Hepatocyte (in vitro differentiated cells): ENCODE measurements at regions not wholly inside any gene's neighbourhood (a gene's known extent, or its start where the extent isn't known, plus 50 kb on each side); places are given as distances from the start of the nearest gene placed in this dataset.

Experiments
- DNase-seq: peaks from one replicate; pipeline ENCODE4 v3.0.0-alpha.2; 2016; ENCODE audit warnings: low spot score
- H2AFZ ChIP-seq: fragments of 200-600 bp; sonication (generic); 2 replicates; pipeline ENCODE4 v1.6.0; 2016; ENCODE audit warnings: antibody characterized with exemption, mild to moderate bottlenecking
- H3K27ac ChIP-seq: fragments of 200-600 bp; sonication (generic); 2 replicates; pipeline ENCODE4 v1.5.1; 2016; ENCODE audit warnings: mild to moderate bottlenecking
- H3K27me3 ChIP-seq: fragments of 200-600 bp; sonication (generic); 2 replicates; pipeline ENCODE4 v1.6.1; 2016
- H3K36me3 ChIP-seq: fragments of 200-600 bp; sonication (generic); replicated peaks from 2 replicates; pipeline ENCODE4 v1.5.1; 2016; ENCODE audit warnings: low read depth; ENCODE audit not compliant: insufficient read depth
- H3K4me1 ChIP-seq: fragments of 200-600 bp; sonication (generic); 2 replicates; pipeline ENCODE4 v1.5.1; 2016; ENCODE audit warnings: mild to moderate bottlenecking, moderate library complexity; ENCODE audit not compliant: insufficient read depth
- H3K4me2 ChIP-seq: fragments of 200-600 bp; sonication (generic); 2 replicates; pipeline ENCODE4 v1.6.0; 2016
- H3K4me3 ChIP-seq: fragments of 200-600 bp; sonication (generic); 2 replicates; pipeline ENCODE4 v1.5.1; 2016; ENCODE audit warnings: mild to moderate bottlenecking
- H3K79me2 ChIP-seq: fragments of 200-600 bp; sonication (generic); 2 replicates; pipeline ENCODE4 v1.6.0; 2017; ENCODE audit warnings: mild to moderate bottlenecking
- H3K9me2 ChIP-seq: fragments of 200-600 bp; sonication (generic); replicated peaks from 2 replicates; pipeline ENCODE4 v1.6.0; 2017; ENCODE audit warnings: mild to moderate bottlenecking; ENCODE audit not compliant: insufficient read depth
- H3K9me3 ChIP-seq: fragments of 200-600 bp; sonication (generic); 2 replicates; pipeline ENCODE4 v1.5.1; 2016; ENCODE audit warnings: low read depth, mild to moderate bottlenecking
- H4K20me1 ChIP-seq: fragments of 200-600 bp; sonication (generic); 2 replicates; pipeline ENCODE4 v1.6.0; 2016; ENCODE audit warnings: mild to moderate bottlenecking; ENCODE audit not compliant: insufficient read depth, poor library complexity, severe bottlenecking
- CTCF ChIP-seq: fragments of 200-600 bp; sonication (generic); IDR thresholded peaks from 2 replicates; pipeline ENCODE4 v1.5.1; 2016; ENCODE audit warnings: antibody characterized with exemption, mild to moderate bottlenecking; ENCODE audit not compliant: poor library complexity
- EZH2 ChIP-seq: fragments of 200-600 bp; sonication (generic); IDR thresholded peaks from 2 replicates; pipeline ENCODE4 v1.6.1; 2016; ENCODE audit warnings: antibody characterized with exemption, mild to moderate bottlenecking, borderline replicate concordance
- EZH2phosphoT487 ChIP-seq: fragments of 200-600 bp; sonication (generic); IDR thresholded peaks from one replicate; pipeline ENCODE4 v1.6.1; 2018; ENCODE audit warnings: antibody characterized with exemption, mild to moderate bottlenecking, low read depth, moderate library complexity; ENCODE audit not compliant: unreplicated experiment, severe bottlenecking
- WGBS: methylation state at CpG from one replicate; pipeline ENCODE4 v1.1.6; 2016; ENCODE audit warnings: low lambda C conversion rate; ENCODE audit errors: missing lambda C conversion rate; 5-methylcytosine and 5-hydroxymethylcytosine counted together

GRCh38 chr6:48994811-48995210, 468.2 kb downstream of the MMUT start:
- no peaks in the 10 kb centered on the region for H3K36me3 ChIP-seq
- no peak overlapping the region for H3K4me3 ChIP-seq
- no peak overlapping the region for H3K4me2 ChIP-seq
- H3K9me3 ChIP-seq, result no peaks in the 10 kb centered on the region
- H3K27ac ChIP-seq, result no peak overlapping the region
- 64% methylated on average over 2 of the region's 2 CpGs for WGBS
- no peaks in the 10 kb centered on the region for H3K4me1 ChIP-seq
- H2AFZ ChIP-seq, result no peak overlapping the region
- H4K20me1 ChIP-seq, result no peaks in the 10 kb centered on the region
- H3K79me2 ChIP-seq, result no peaks in the 10 kb centered on the region
- H3K27me3 ChIP-seq, result no peaks in the 10 kb centered on the region
- DNase-seq, result no peak
- no peaks in the 10 kb centered on the region for H3K9me2 ChIP-seq
- no peak for TF ChIP-seq CTCF

- Histone ChIP-seq H3K4me3 (no peak overlapping the region), H3K4me2 (no peak overlapping the region), H3K9me3 (no peaks in the 10 kb centered on the region), H3K9me2 (no peaks in the 10 kb centered on the region), H3K79me2 (no peaks in the 10 kb centered on the region), H3K36me3 (no peaks in the 10 kb centered on the region), H4K20me1 (no peaks in the 10 kb centered on the region), H3K4me1 (no peaks in the 10 kb centered on the region), H3K27ac (no peak overlapping the region), H3K27me3 (no peaks in the 10 kb centered on the region), H2AFZ (no peak overlapping the region)
- TF ChIP-seq EZH2, result no peak
- TF ChIP-seq CTCF, result no peak
- no peak for TF ChIP-seq EZH2phosphoT487
- DNase-seq, result no peak
- over 99% methylated on average over 5 of the region's 5 CpGs for WGBS
Observed at GRCh38 chr6:48990739-48991138, 472.3 kb downstream of the MMUT start.

GRCh38 chr6:48986845-48987244, 476.2 kb downstream of the MMUT start:
- WGBS, result 87% methylated on average over 4 of the region's 4 CpGs
- H3K79me2 ChIP-seq, result no peaks in the 10 kb centered on the region
- no peak overlapping the region for H3K4me2 ChIP-seq
- no peak overlapping the region for H3K27ac ChIP-seq
- H2AFZ ChIP-seq, result no peak overlapping the region
- no peaks in the 10 kb centered on the region for H3K36me3 ChIP-seq
- no peaks in the 10 kb centered on the region for H3K9me2 ChIP-seq
- no peaks in the 10 kb centered on the region for H3K9me3 ChIP-seq
- H3K27me3 ChIP-seq, result no peaks in the 10 kb centered on the region
- H3K4me3 ChIP-seq, result no peak overlapping the region
- no peak for DNase-seq
- H3K4me1 ChIP-seq, result no peaks in the 10 kb centered on the region
- H4K20me1 ChIP-seq, result no peaks in the 10 kb centered on the region
- TF ChIP-seq EZH2 (no peak), EZH2phosphoT487 (no peak), CTCF (no peak)

GRCh38 chr6:48986105-48986504, 476.9 kb downstream of the MMUT start:
- H3K27me3 ChIP-seq, result no peaks in the 10 kb centered on the region
- no peak for DNase-seq
- TF ChIP-seq EZH2 (no peak), CTCF (no peak), EZH2phosphoT487 (no peak)
- no peak overlapping the region for H3K4me3 ChIP-seq
- no peaks in the 10 kb centered on the region for H3K9me3 ChIP-seq
- no peaks in the 10 kb centered on the region for H3K9me2 ChIP-seq
- no peaks in the 10 kb centered on the region for H4K20me1 ChIP-seq
- no peak overlapping the region for H2AFZ ChIP-seq
- no peaks in the 10 kb centered on the region for H3K36me3 ChIP-seq
- no peaks in the 10 kb centered on the region for H3K4me1 ChIP-seq
- H3K79me2 ChIP-seq, result no peaks in the 10 kb centered on the region
- no peak overlapping the region for H3K27ac ChIP-seq
- 81% methylated on average over 2 of the region's 2 CpGs for WGBS
- H3K4me2 ChIP-seq, result no peak overlapping the region
